ENCODE measurements at regions not wholly inside any gene's neighbourhood (a gene's known extent, or its start where the extent isn't known, plus 50 kb on each side); places are given as distances from the start of the nearest gene placed in this dataset.

DNA sequence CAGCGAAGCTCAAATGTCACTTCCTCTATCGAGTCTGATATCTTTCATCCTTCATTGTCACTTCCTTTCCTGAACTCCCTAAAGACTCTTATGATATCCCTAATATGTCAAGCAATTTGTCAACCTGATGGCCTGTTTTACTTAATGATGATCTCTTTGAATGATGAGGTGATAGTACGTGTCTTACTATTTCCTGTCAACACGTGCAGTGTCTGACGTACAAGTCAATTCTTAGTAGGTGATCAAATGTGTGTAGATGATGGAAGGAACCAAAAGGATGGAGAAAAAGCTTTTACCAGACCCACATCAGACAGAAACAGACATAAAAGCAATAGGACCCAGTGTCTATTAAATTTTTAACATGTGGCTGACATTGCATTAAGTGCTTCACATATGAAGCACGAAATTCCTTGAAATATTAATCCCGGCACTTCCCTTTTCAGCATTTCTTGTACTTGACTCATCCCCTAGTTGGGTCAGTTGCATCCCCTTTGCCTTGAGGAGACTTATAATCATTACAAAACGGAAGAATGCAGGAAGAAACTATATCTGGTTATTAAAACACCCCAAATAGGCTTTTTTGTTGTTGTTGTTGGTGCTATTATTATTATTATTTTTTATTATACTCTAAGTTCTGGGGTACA, 108.6 kb upstream of the NYAP2 start:
- Histone ChIP-seq H3K9ac (ENCODE audit: low read depth in 1 of 2, low read length in 2 of 2) (no peak overlapping the region), H3K9me3 (ENCODE audit: control insufficient read depth in 4 of 4, low read length in 3 of 4) (no peaks in the 10 kb centered on the region), H3K36me3 (ENCODE audit: control insufficient read depth in 4 of 4, insufficient read depth in 3 of 4, low read depth in 1 of 4, low read length in 3 of 4) (no peaks in the 10 kb centered on the region), H3K4me1 (ENCODE audit: control insufficient read depth in 4 of 4, insufficient read depth in 4 of 4, low read length in 3 of 4) (no peaks in the 10 kb centered on the region), H3K27me3 (ENCODE audit: control insufficient read depth in 4 of 4, insufficient read depth in 4 of 4, low read length in 3 of 4) (no peaks in the 10 kb centered on the region), H3K4me3 (ENCODE audit: low read depth in 1 of 3, low read length in 3 of 3) (no peak overlapping the region), H3K27ac (ENCODE audit: low read depth in 1 of 2, low read length in 2 of 2) (no peak overlapping the region)
- TF ChIP-seq RAD21 (IDR thresholded peaks at IDR 0.05) (no peak), HNF4A (conservative IDR thresholded peaks at IDR 0.05) (no peak)
- TF ChIP-seq, protein P1, sequence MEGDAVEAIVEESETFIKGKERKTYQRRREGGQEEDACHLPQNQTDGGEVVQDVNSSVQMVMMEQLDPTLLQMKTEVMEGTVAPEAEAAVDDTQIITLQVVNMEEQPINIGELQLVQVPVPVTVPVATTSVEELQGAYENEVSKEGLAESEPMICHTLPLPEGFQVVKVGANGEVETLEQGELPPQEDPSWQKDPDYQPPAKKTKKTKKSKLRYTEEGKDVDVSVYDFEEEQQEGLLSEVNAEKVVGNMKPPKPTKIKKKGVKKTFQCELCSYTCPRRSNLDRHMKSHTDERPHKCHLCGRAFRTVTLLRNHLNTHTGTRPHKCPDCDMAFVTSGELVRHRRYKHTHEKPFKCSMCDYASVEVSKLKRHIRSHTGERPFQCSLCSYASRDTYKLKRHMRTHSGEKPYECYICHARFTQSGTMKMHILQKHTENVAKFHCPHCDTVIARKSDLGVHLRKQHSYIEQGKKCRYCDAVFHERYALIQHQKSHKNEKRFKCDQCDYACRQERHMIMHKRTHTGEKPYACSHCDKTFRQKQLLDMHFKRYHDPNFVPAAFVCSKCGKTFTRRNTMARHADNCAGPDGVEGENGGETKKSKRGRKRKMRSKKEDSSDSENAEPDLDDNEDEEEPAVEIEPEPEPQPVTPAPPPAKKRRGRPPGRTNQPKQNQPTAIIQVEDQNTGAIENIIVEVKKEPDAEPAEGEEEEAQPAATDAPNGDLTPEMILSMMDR (IDR thresholded peaks at IDR 0.05; ENCODE audit: low read depth, low read length, missing input control), result no peak
- WGBS, result 65% methylated on average over 8 of the region's 8 CpGs
- no peak for DNase-seq (ENCODE audit: low spot score)

DNA sequence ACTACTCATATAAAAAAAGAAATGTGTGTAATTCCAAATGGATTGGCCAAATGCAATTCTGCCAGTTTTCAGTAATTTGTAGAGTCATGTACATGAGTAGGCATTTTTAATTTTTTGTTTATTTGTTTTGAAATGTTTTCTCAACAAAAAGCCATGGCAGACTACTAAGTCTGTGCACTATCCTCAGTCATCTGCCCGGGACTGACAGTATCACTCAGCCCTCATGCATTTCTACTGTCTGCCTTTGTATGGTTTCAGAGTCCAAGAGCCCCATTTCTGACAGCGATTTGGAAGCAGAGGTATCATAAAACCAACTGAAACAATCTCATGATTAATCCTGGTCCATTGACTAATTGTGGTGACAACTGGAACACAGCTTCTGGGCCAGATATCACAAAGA, 109.9 kb upstream of the NYAP2 start:
- TF ChIP-seq, protein P2, sequence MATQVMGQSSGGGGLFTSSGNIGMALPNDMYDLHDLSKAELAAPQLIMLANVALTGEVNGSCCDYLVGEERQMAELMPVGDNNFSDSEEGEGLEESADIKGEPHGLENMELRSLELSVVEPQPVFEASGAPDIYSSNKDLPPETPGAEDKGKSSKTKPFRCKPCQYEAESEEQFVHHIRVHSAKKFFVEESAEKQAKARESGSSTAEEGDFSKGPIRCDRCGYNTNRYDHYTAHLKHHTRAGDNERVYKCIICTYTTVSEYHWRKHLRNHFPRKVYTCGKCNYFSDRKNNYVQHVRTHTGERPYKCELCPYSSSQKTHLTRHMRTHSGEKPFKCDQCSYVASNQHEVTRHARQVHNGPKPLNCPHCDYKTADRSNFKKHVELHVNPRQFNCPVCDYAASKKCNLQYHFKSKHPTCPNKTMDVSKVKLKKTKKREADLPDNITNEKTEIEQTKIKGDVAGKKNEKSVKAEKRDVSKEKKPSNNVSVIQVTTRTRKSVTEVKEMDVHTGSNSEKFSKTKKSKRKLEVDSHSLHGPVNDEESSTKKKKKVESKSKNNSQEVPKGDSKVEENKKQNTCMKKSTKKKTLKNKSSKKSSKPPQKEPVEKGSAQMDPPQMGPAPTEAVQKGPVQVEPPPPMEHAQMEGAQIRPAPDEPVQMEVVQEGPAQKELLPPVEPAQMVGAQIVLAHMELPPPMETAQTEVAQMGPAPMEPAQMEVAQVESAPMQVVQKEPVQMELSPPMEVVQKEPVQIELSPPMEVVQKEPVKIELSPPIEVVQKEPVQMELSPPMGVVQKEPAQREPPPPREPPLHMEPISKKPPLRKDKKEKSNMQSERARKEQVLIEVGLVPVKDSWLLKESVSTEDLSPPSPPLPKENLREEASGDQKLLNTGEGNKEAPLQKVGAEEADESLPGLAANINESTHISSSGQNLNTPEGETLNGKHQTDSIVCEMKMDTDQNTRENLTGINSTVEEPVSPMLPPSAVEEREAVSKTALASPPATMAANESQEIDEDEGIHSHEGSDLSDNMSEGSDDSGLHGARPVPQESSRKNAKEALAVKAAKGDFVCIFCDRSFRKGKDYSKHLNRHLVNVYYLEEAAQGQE (IDR thresholded peaks at IDR 0.05), result no peak
- TF ChIP-seq SP1 (IDR thresholded peaks at IDR 0.05) (no peak), FOXA2 (IDR thresholded peaks at IDR 0.05) (no peak), JUND (IDR thresholded peaks at IDR 0.05) (no peak), RXRA (IDR thresholded peaks at IDR 0.05) (no peak), HNF4A (conservative IDR thresholded peaks at IDR 0.05) (no peak), HNF4G (IDR thresholded peaks at IDR 0.05) (no peak), GABPA (IDR thresholded peaks at IDR 0.05 in 1 of 2, conservative IDR thresholded peaks at IDR 0.05 in 1 of 2) (no peak), NR2F2 (IDR thresholded peaks at IDR 0.05) (no peak), EGR1 (IDR thresholded peaks at IDR 0.05; ENCODE audit: low read depth in 2 of 2) (no peak), FOXA1 (IDR thresholded peaks at IDR 0.05) (no peak), RAD21 (IDR thresholded peaks at IDR 0.05) (no peak), TAF1 (conservative IDR thresholded peaks at IDR 0.05) (no peak), YY1 (IDR thresholded peaks at IDR 0.05) (no peak)
- TF ChIP-seq, protein P1 (IDR thresholded peaks at IDR 0.05; ENCODE audit: low read depth, low read length, missing input control), result no peak
- TF ChIP-seq, protein P3, sequence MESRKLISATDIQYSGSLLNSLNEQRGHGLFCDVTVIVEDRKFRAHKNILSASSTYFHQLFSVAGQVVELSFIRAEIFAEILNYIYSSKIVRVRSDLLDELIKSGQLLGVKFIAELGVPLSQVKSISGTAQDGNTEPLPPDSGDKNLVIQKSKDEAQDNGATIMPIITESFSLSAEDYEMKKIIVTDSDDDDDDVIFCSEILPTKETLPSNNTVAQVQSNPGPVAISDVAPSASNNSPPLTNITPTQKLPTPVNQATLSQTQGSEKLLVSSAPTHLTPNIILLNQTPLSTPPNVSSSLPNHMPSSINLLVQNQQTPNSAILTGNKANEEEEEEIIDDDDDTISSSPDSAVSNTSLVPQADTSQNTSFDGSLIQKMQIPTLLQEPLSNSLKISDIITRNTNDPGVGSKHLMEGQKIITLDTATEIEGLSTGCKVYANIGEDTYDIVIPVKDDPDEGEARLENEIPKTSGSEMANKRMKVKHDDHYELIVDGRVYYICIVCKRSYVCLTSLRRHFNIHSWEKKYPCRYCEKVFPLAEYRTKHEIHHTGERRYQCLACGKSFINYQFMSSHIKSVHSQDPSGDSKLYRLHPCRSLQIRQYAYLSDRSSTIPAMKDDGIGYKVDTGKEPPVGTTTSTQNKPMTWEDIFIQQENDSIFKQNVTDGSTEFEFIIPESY (IDR thresholded peaks at IDR 0.05), result no peak
- TF ChIP-seq, protein P4, sequence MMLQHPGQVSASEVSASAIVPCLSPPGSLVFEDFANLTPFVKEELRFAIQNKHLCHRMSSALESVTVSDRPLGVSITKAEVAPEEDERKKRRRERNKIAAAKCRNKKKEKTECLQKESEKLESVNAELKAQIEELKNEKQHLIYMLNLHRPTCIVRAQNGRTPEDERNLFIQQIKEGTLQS (IDR thresholded peaks at IDR 0.05), result no peak
- TF ChIP-seq, protein P5, sequence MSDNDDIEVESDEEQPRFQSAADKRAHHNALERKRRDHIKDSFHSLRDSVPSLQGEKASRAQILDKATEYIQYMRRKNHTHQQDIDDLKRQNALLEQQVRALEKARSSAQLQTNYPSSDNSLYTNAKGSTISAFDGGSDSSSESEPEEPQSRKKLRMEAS (IDR thresholded peaks at IDR 0.05), result no peak
- WGBS, result 67% methylated on average over 2 of the region's 2 CpGs
- Histone ChIP-seq H3K4me1 (ENCODE audit: control insufficient read depth in 4 of 4, insufficient read depth in 4 of 4, low read length in 3 of 4) (no peaks in the 10 kb centered on the region), H3K27me3 (ENCODE audit: control insufficient read depth in 4 of 4, insufficient read depth in 4 of 4, low read length in 3 of 4) (no peaks in the 10 kb centered on the region), H3K4me3 (ENCODE audit: low read depth in 1 of 3, low read length in 3 of 3) (no peak overlapping the region), H3K36me3 (ENCODE audit: control insufficient read depth in 4 of 4, insufficient read depth in 3 of 4, low read depth in 1 of 4, low read length in 3 of 4) (no peaks in the 10 kb centered on the region), H3K9ac (ENCODE audit: low read depth in 1 of 2, low read length in 2 of 2) (no peak overlapping the region), H3K27ac (ENCODE audit: low read depth in 1 of 2, low read length in 2 of 2) (no peak overlapping the region), H3K9me3 (ENCODE audit: control insufficient read depth in 4 of 4, low read length in 3 of 4) (no peaks in the 10 kb centered on the region)
- no peak for DNase-seq (ENCODE audit: low spot score)

Data from liver (tissue), 8 donors.